H9 (cell line): ENCODE measurements at regions not wholly inside any gene's neighbourhood (a gene's known extent, or its start where the extent isn't known, plus 50 kb on each side); places are given as distances from the start of the nearest gene placed in this dataset.

Source experiments
- DNase-seq: peaks from one replicate; pipeline ENCODE4 v3.0.0-alpha.2; 2017
- H2AFZ ChIP-seq: one replicate; pipeline ENCODE4 v1.6.1; 2013; ENCODE audit warnings: mild to moderate bottlenecking, low read length, control low read depth, moderate library complexity
- H2AK5ac ChIP-seq: 2 replicates; pipeline ENCODE4 v1.6.1; 2013; ENCODE audit warnings: low read length, control low read depth, mixed read lengths; ENCODE audit not compliant: insufficient read length
- H2BK120ac ChIP-seq: one replicate; pipeline ENCODE4 v1.6.1; 2013; ENCODE audit warnings: low read depth, mild to moderate bottlenecking, low read length, control low read depth, inconsistent platforms; ENCODE audit not compliant: poor library complexity, severe bottlenecking
- H2BK12ac ChIP-seq: 2 replicates; pipeline ENCODE4 v1.6.1; 2013; ENCODE audit warnings: low read length, control low read depth, mixed read lengths, low read depth; ENCODE audit not compliant: insufficient read length
- H2BK15ac ChIP-seq: 2 replicates; pipeline ENCODE4 v1.6.1; 2013; ENCODE audit warnings: low read depth, low read length, control low read depth
- H2BK20ac ChIP-seq: one replicate; pipeline ENCODE4 v1.6.1; 2013; ENCODE audit warnings: low read depth, mild to moderate bottlenecking, low read length, control low read depth, inconsistent platforms; ENCODE audit not compliant: poor library complexity, severe bottlenecking
- H2BK5ac ChIP-seq: 2 replicates; pipeline ENCODE4 v1.6.1; 2013; ENCODE audit warnings: low read length, control low read depth, mixed read lengths; ENCODE audit not compliant: insufficient read length
- H3K14ac ChIP-seq: 2 replicates; pipeline ENCODE4 v1.6.1; 2013; ENCODE audit warnings: low read length, control low read depth; ENCODE audit not compliant: insufficient read depth
- H3K18ac ChIP-seq: 2 replicates; pipeline ENCODE4 v1.6.1; 2013; ENCODE audit warnings: low read depth, mild to moderate bottlenecking, mixed read lengths, low read length, control low read depth; ENCODE audit not compliant: insufficient read length
- H3K23ac ChIP-seq: 2 replicates; pipeline ENCODE4 v1.6.1; 2013; ENCODE audit warnings: low read length, control low read depth, mixed read lengths, low read depth; ENCODE audit not compliant: insufficient read length
- H3K23me2 ChIP-seq: 2 replicates; pipeline ENCODE4 v1.6.1; 2013; ENCODE audit warnings: low read depth, mild to moderate bottlenecking, mixed read lengths, low read length, control low read depth; ENCODE audit not compliant: insufficient read length, poor library complexity, severe bottlenecking
- H3K27ac ChIP-seq: 2 replicates; pipeline ENCODE4 v1.5.1; 2013; ENCODE audit warnings: low read length, control low read depth, mixed read lengths, low read depth; ENCODE audit not compliant: insufficient read length
- H3K27me3 ChIP-seq: 2 replicates; pipeline ENCODE4 v1.6.1; 2013; ENCODE audit warnings: low read length, control low read depth, inconsistent platforms; ENCODE audit not compliant: insufficient read depth
- H3K4ac ChIP-seq: 2 replicates; pipeline ENCODE4 v1.6.1; 2013; ENCODE audit warnings: low read depth, mild to moderate bottlenecking, control low read depth, inconsistent platforms, low read length, moderate library complexity
- H3K4me1 ChIP-seq: 2 replicates; pipeline ENCODE4 v1.6.1; 2013; ENCODE audit warnings: low read length, control low read depth, inconsistent platforms; ENCODE audit not compliant: insufficient read depth
- H3K4me2 ChIP-seq: 2 replicates; pipeline ENCODE4 v1.6.1; 2013; ENCODE audit warnings: low read length, control low read depth, mixed read lengths; ENCODE audit not compliant: insufficient read length, insufficient read depth
- H3K56ac ChIP-seq: 2 replicates; pipeline ENCODE4 v1.6.1; 2013; ENCODE audit warnings: low read depth, mild to moderate bottlenecking, mixed read lengths, low read length, control low read depth; ENCODE audit not compliant: insufficient read length
- H3K79me1 ChIP-seq: 2 replicates; pipeline ENCODE4 v1.6.1; 2013; ENCODE audit warnings: low read depth, mild to moderate bottlenecking, moderate library complexity, low read length, control low read depth, inconsistent platforms; ENCODE audit not compliant: insufficient read depth, poor library complexity, severe bottlenecking
- H3K79me2 ChIP-seq: 2 replicates; pipeline ENCODE4 v1.6.1; 2013; ENCODE audit warnings: low read length, control low read depth, inconsistent platforms; ENCODE audit not compliant: insufficient read depth
- H3K9ac ChIP-seq: 2 replicates; pipeline ENCODE4 v1.6.1; 2013; ENCODE audit warnings: low read length, control low read depth, mixed read lengths; ENCODE audit not compliant: insufficient read length; ENCODE audit errors: extremely low read depth
- H3K9me3 ChIP-seq: one replicate; pipeline ENCODE4 v1.6.1; 2013; ENCODE audit warnings: low read depth, low read length, inconsistent platforms; ENCODE audit not compliant: control insufficient read depth
- H3T11ph ChIP-seq: one replicate; pipeline ENCODE4 v1.6.1; 2013; ENCODE audit warnings: mild to moderate bottlenecking, low read length, control low read depth, inconsistent platforms
- H4K20me1 ChIP-seq: one replicate; pipeline ENCODE4 v1.6.1; 2013; ENCODE audit not compliant: control insufficient read depth, insufficient read length, insufficient read depth
- H4K5ac ChIP-seq: 2 replicates; pipeline ENCODE4 v1.6.1; 2013; ENCODE audit warnings: low read depth, mild to moderate bottlenecking, mixed read lengths, low read length, control low read depth; ENCODE audit not compliant: insufficient read length
- H4K8ac ChIP-seq: replicated peaks from 2 replicates; pipeline ENCODE4 v1.6.1; 2013; ENCODE audit warnings: low read length, control low read depth, mixed read lengths, low read depth; ENCODE audit not compliant: insufficient read length
- H4K91ac ChIP-seq: 2 replicates; pipeline ENCODE4 v1.6.1; 2013; ENCODE audit warnings: low read depth, mild to moderate bottlenecking, moderate library complexity, mixed read lengths, low read length, control low read depth; ENCODE audit not compliant: insufficient read length
- H3K27ac Mint-ChIP-seq, 3 experiments: 2 replicates in 2 of 3; 3 replicates in 1 of 3; pipeline ENCODE4 v1.8.0; 2020 to 2021; ENCODE audit warnings: mixed read lengths in 3 of 3, mild to moderate bottlenecking in 1 of 3, moderate library complexity in 1 of 3
- H3K27me3 Mint-ChIP-seq: 2 replicates; pipeline ENCODE4 v1.8.0; 2021; ENCODE audit warnings: low read depth, mild to moderate bottlenecking, moderate library complexity, mixed read lengths
- H3K36me3 Mint-ChIP-seq, 3 experiments: 2 replicates in 2 of 3; 3 replicates in 1 of 3; pipeline ENCODE4 v1.8.0; 2020 to 2021; ENCODE audit warnings: low read depth in 3 of 3, mixed read lengths in 3 of 3; ENCODE audit not compliant: insufficient read depth in 1 of 3
- H3K4me1 Mint-ChIP-seq, 2 experiments: 2 replicates each; pipeline ENCODE4 v1.8.0; 2020; ENCODE audit warnings: mixed read lengths in 2 of 2
- H3K4me3 Mint-ChIP-seq, 2 experiments: 2 replicates in 1 of 2; 3 replicates in 1 of 2; pipeline ENCODE4 v1.8.0; 2020 to 2021; ENCODE audit warnings: mild to moderate bottlenecking in 2 of 2, mixed read lengths in 2 of 2, moderate library complexity in 1 of 2
- H3K9me3 Mint-ChIP-seq, 2 experiments: 2 replicates in 1 of 2; 3 replicates in 1 of 2; pipeline ENCODE4 v1.8.0; 2020; ENCODE audit warnings: mild to moderate bottlenecking in 2 of 2, mixed read lengths in 2 of 2, moderate library complexity in 1 of 2
- CTCF ChIP-seq: fragments of 200-600 bp; sonication (generic); conservative IDR thresholded peaks from 3 replicates; pipeline ENCODE4 v1.8.0; 2021; ENCODE audit warnings: antibody characterized with exemption, mild to moderate bottlenecking
- WGBS: extraction: QIAGEN DNeasy Blood & Tissue Kit; methylation state at CpG from one replicate; pipeline ENCODE4 v1.1.7; 2013; ENCODE audit warnings: missing lambda C conversion rate, low lambda C conversion rate, mixed read lengths; ENCODE audit not compliant: insufficient read length; ENCODE audit errors: extremely low coverage; 5-methylcytosine and 5-hydroxymethylcytosine counted together

- no peak overlapping the region for H3K4me3 Mint-ChIP-seq
- no peaks in the 10 kb centered on the region for H3K27me3 ChIP-seq
- no peak overlapping the region for H3K27ac Mint-ChIP-seq
- H3K79me1 ChIP-seq, result no peaks in the 10 kb centered on the region
- H3K27me3 Mint-ChIP-seq, result no peaks in the 10 kb centered on the region
- no peaks in the 10 kb centered on the region for H3K4me1 Mint-ChIP-seq
- H3T11ph ChIP-seq, result no peak overlapping the region
- H3K4ac ChIP-seq, result no peak overlapping the region
- no peak overlapping the region for H3K56ac ChIP-seq
- H2BK15ac ChIP-seq, result no peak overlapping the region
- H2BK20ac ChIP-seq, result no peak overlapping the region
- no peak for DNase-seq
- no peak overlapping the region for H3K23ac ChIP-seq
- no peak overlapping the region for H2BK12ac ChIP-seq
- no peak overlapping the region for H2BK120ac ChIP-seq
- H3K4me1 ChIP-seq, result no peaks in the 10 kb centered on the region
- H3K36me3 Mint-ChIP-seq, result no peaks in the 10 kb centered on the region
- no peak overlapping the region for H2AK5ac ChIP-seq
- H3K18ac ChIP-seq, result no peak overlapping the region
- H4K8ac ChIP-seq, result no peak overlapping the region
- H3K4me2 ChIP-seq, result no peak overlapping the region
- H4K5ac ChIP-seq, result no peak overlapping the region
- H2AFZ ChIP-seq, result no peak overlapping the region
- WGBS, result no CpG with 5 or more reads among the region's 1 CpG
- H3K9me3 Mint-ChIP-seq, result no peaks in the 10 kb centered on the region
- H4K91ac ChIP-seq, result no peak overlapping the region
- no peaks in the 10 kb centered on the region for H3K23me2 ChIP-seq
- no peak overlapping the region for H2BK5ac ChIP-seq
- H3K27ac ChIP-seq, result no peak overlapping the region
- no peak overlapping the region for H3K14ac ChIP-seq
- no peak overlapping the region for H3K9ac ChIP-seq
- no peaks in the 10 kb centered on the region for H3K79me2 ChIP-seq
- no peaks in the 10 kb centered on the region for H4K20me1 ChIP-seq
- H3K9me3 ChIP-seq, result no peaks in the 10 kb centered on the region
- TF ChIP-seq CTCF, result no peak
These were observed 889.8 kb downstream of the MCTP2 start for GRCh38 chr15:95121191-95121590.
